HUES6 (cell line): ENCODE measurements at regions not wholly inside any gene's neighbourhood (a gene's known extent, or its start where the extent isn't known, plus 50 kb on each side); places are given as distances from the start of the nearest gene placed in this dataset.

ENCODE experiments used
- H3K27ac ChIP-seq: 2 replicates; pipeline ENCODE4 v1.7.0; 2013; ENCODE audit warnings: low read depth, mild to moderate bottlenecking, low read length, inconsistent platforms
- H3K27me3 ChIP-seq: 2 replicates; pipeline ENCODE4 v1.6.1; 2013; ENCODE audit warnings: low read length; ENCODE audit not compliant: control insufficient read depth, insufficient read depth
- H3K36me3 ChIP-seq: 2 replicates; pipeline ENCODE4 v1.6.1; 2013; ENCODE audit warnings: low read length; ENCODE audit not compliant: control insufficient read depth, insufficient read depth
- H3K4me1 ChIP-seq: 2 replicates; pipeline ENCODE4 v1.6.1; 2013; ENCODE audit warnings: low read length; ENCODE audit not compliant: control insufficient read depth, insufficient read depth
- H3K4me3 ChIP-seq: 2 replicates; pipeline ENCODE4 v1.5.1; 2013; ENCODE audit warnings: low read depth, low read length
- H3K9ac ChIP-seq: one replicate; pipeline ENCODE4 v1.6.1; 2013; ENCODE audit warnings: mild to moderate bottlenecking, low read length
- H3K9me3 ChIP-seq: 2 replicates; pipeline ENCODE4 v1.6.1; 2013; ENCODE audit warnings: low read depth, low read length; ENCODE audit not compliant: control insufficient read depth, insufficient read depth

GRCh38 chr6:119974430-119975159 is 625.0 kb upstream of the MAN1A1 start:
- no peaks in the 10 kb centered on the region for H3K4me1 ChIP-seq
- no peak overlapping the region for H3K9ac ChIP-seq
- no peak overlapping the region for H3K27ac ChIP-seq
- H3K9me3 ChIP-seq = no peaks in the 10 kb centered on the region
- no peak overlapping the region for H3K4me3 ChIP-seq
- no peaks in the 10 kb centered on the region for H3K36me3 ChIP-seq
- H3K27me3 ChIP-seq = no peaks in the 10 kb centered on the region

- Histone ChIP-seq H3K9me3 (no peaks in the 10 kb centered on the region), H3K4me1 (no peaks in the 10 kb centered on the region), H3K9ac (no peak overlapping the region), H3K27ac (no peak overlapping the region), H3K4me3 (no peak overlapping the region), H3K27me3 (no peaks in the 10 kb centered on the region), H3K36me3 (no peaks in the 10 kb centered on the region)
Observed at GRCh38 chr6:119966484-119966883, 616.9 kb upstream of the MAN1A1 start.

- H3K36me3 ChIP-seq = no peaks in the 10 kb centered on the region
- H3K9ac ChIP-seq = no peak overlapping the region
- no peaks in the 10 kb centered on the region for H3K9me3 ChIP-seq
- H3K27me3 ChIP-seq = no peaks in the 10 kb centered on the region
- no peaks in the 10 kb centered on the region for H3K4me1 ChIP-seq
- H3K27ac ChIP-seq = no peak overlapping the region
- no peak overlapping the region for H3K4me3 ChIP-seq
Observed at GRCh38 chr6:119965900-119966299, 616.3 kb upstream of the MAN1A1 start.

- H3K27me3 ChIP-seq = no peaks in the 10 kb centered on the region
- no peaks in the 10 kb centered on the region for H3K36me3 ChIP-seq
- no peak overlapping the region for H3K4me3 ChIP-seq
- no peaks in the 10 kb centered on the region for H3K9me3 ChIP-seq
- H3K27ac ChIP-seq = no peak overlapping the region
- no peak overlapping the region for H3K9ac ChIP-seq
- H3K4me1 ChIP-seq = no peaks in the 10 kb centered on the region
Observed at GRCh38 chr6:119965008-119965407, 615.4 kb upstream of the MAN1A1 start.

- H3K9ac ChIP-seq = no peak overlapping the region
- no peaks in the 10 kb centered on the region for H3K27me3 ChIP-seq
- no peaks in the 10 kb centered on the region for H3K36me3 ChIP-seq
- peaks cover 1% of the 10 kb centered on the region for H3K4me1 ChIP-seq
- no peaks in the 10 kb centered on the region for H3K9me3 ChIP-seq
- H3K27ac ChIP-seq = no peak overlapping the region
- H3K4me3 ChIP-seq = no peak overlapping the region
Observed at GRCh38 chr6:119962505-119962904, 612.9 kb upstream of the MAN1A1 start.

GRCh38 chr6:119961450-119961849 is 611.9 kb upstream of the MAN1A1 start:
- H3K9me3 ChIP-seq = no peaks in the 10 kb centered on the region
- H3K4me3 ChIP-seq = no peak overlapping the region

GRCh38 chr6:119960456-119960855 is 610.9 kb upstream of the MAN1A1 start:
- no peaks in the 10 kb centered on the region for H3K9me3 ChIP-seq
- H3K27ac ChIP-seq = no peak overlapping the region
- peaks cover 7% of the 10 kb centered on the region for H3K4me1 ChIP-seq
- H3K36me3 ChIP-seq = no peaks in the 10 kb centered on the region
- H3K9ac ChIP-seq = no peak overlapping the region
- no peak overlapping the region for H3K4me3 ChIP-seq
- no peaks in the 10 kb centered on the region for H3K27me3 ChIP-seq

More at GRCh38 chr6:119961450-119961849, 611.9 kb upstream of the MAN1A1 start:
- no peaks in the 10 kb centered on the region for H3K27me3 ChIP-seq
- peaks cover 7% of the 10 kb centered on the region for H3K4me1 ChIP-seq
- H3K36me3 ChIP-seq = no peaks in the 10 kb centered on the region
- H3K27ac ChIP-seq = no peak overlapping the region
- no peak overlapping the region for H3K9ac ChIP-seq

- H3K4me3 ChIP-seq = no peak overlapping the region
Observed at GRCh38 chr6:119960036-119960435, 610.5 kb upstream of the MAN1A1 start.

GRCh38 chr6:119957195-119957594 is 607.6 kb upstream of the MAN1A1 start:
- H3K4me1 ChIP-seq = peaks cover 7% of the 10 kb centered on the region
- H3K36me3 ChIP-seq = no peaks in the 10 kb centered on the region
- no peak overlapping the region for H3K27ac ChIP-seq
- no peak overlapping the region for H3K9ac ChIP-seq
- no peaks in the 10 kb centered on the region for H3K9me3 ChIP-seq
- H3K4me3 ChIP-seq = no peak overlapping the region
- no peaks in the 10 kb centered on the region for H3K27me3 ChIP-seq

More at GRCh38 chr6:119960036-119960435, 610.5 kb upstream of the MAN1A1 start:
- H3K27me3 ChIP-seq = no peaks in the 10 kb centered on the region
- no peaks in the 10 kb centered on the region for H3K9me3 ChIP-seq
- H3K4me1 ChIP-seq = peaks cover 7% of the 10 kb centered on the region
- H3K27ac ChIP-seq = no peak overlapping the region
- no peaks in the 10 kb centered on the region for H3K36me3 ChIP-seq
- H3K9ac ChIP-seq = no peak overlapping the region

- Histone ChIP-seq H3K9ac (no peak overlapping the region), H3K4me3 (no peak overlapping the region), H3K36me3 (no peaks in the 10 kb centered on the region), H3K9me3 (0 out of 2 replicates have a peak, but pooled peaks cover 3% of the 10 kb centered on the region), H3K27ac (no peak overlapping the region), H3K27me3 (no peaks in the 10 kb centered on the region), H3K4me1 (peaks cover 7% of the 10 kb centered on the region)
Observed at GRCh38 chr6:119952696-119953095, 603.1 kb upstream of the MAN1A1 start.

- Histone ChIP-seq H3K36me3 (no peaks in the 10 kb centered on the region), H3K27me3 (no peaks in the 10 kb centered on the region), H3K4me1 (no peaks in the 10 kb centered on the region), H3K4me3 (no peak overlapping the region), H3K27ac (no peak overlapping the region), H3K9ac (no peak overlapping the region), H3K9me3 (0 out of 2 replicates have a peak, but pooled peaks cover 3% of the 10 kb centered on the region)
Observed at GRCh38 chr6:119950681-119951080, 601.1 kb upstream of the MAN1A1 start.
